Endothelial cell of umbilical vein (primary cell): ENCODE measurements at regions not wholly inside any gene's neighbourhood (a gene's known extent, or its start where the extent isn't known, plus 50 kb on each side); places are given as distances from the start of the nearest gene placed in this dataset.

Experiments used
- BruUV-seq: library from RNA; stranded (reverse); fragments of 400-500 nt; replicated peaks from 2 replicates; lab custom pipeline; 2021; lab: Mats Ljungman, UMichigan
- CTCF ChIA-PET: fragments of 300-600, 350-600 bp; sonication (Branson Sonifier 250); formaldehyde crosslinking; loops from one replicate; lab custom pipeline; 2021; ENCODE audit warnings: antibody characterized with exemption, inconsistent platforms; lab: Charles Lee
- POLR2A ChIA-PET: fragments of 300-600, 350-600 bp; sonication (Branson Sonifier 250); formaldehyde crosslinking; loops from one replicate; lab custom pipeline; 2021; ENCODE audit warnings: antibody characterized with exemption, inconsistent platforms; lab: Charles Lee
- DNase-seq: peaks from one replicate; pipeline ENCODE4 v3.0.0-alpha.2; 2011; ENCODE audit warnings: low read depth, low spot score
- FAIRE-seq: peaks from 2 replicates; lab custom pipeline; 2011; peaks lifted over from hg19 to GRCh38; lab: Jason Lieb, UNC
- H2AFZ ChIP-seq: 2 replicates; pipeline ENCODE4 v1.6.0; 2012; ENCODE audit warnings: low read depth, low read length, control low read depth, inconsistent platforms
- H3K27ac ChIP-seq: 2 replicates; pipeline ENCODE4 v1.5.1; 2011; ENCODE audit warnings: low read depth, mild to moderate bottlenecking, control low read depth, low read length, moderate library complexity; ENCODE audit not compliant: insufficient read depth
- H3K27me3 ChIP-seq, 2 experiments: 2 replicates each; pipeline versions ENCODE4 v1.6.0 to v1.6.1; 2011; ENCODE audit warnings: low read length in 2 of 2, mixed read lengths in 1 of 2; ENCODE audit not compliant: control insufficient read depth in 2 of 2, insufficient read depth in 2 of 2
- H3K36me3 ChIP-seq, 2 experiments: 2 replicates in 1 of 2; 3 replicates in 1 of 2; pipeline ENCODE4 v1.5.1; 2011; ENCODE audit warnings: low read length in 2 of 2, mild to moderate bottlenecking in 1 of 2, moderate library complexity in 1 of 2; ENCODE audit not compliant: control insufficient read depth in 2 of 2, insufficient read depth in 2 of 2; ENCODE audit errors: extremely low read depth in 1 of 2
- H3K4me1 ChIP-seq: 3 replicates; pipeline ENCODE4 v1.5.1; 2011; ENCODE audit warnings: mild to moderate bottlenecking, low read length; ENCODE audit not compliant: control insufficient read depth, insufficient read depth; ENCODE audit errors: extremely low read depth
- H3K4me2 ChIP-seq: 2 replicates; pipeline ENCODE4 v1.6.1; 2011; ENCODE audit warnings: low read length, control low read depth, mixed read lengths; ENCODE audit not compliant: insufficient read depth
- H3K4me3 ChIP-seq, 3 experiments: fragments of 200-600 bp in 1 of 3; sonication (generic), shearing (Covaris generic) in 1 of 3; replicated peaks in 1 of 3; 2 replicates each; pipeline ENCODE4 v1.5.1; 2011 to 2016; ENCODE audit warnings: control low read depth in 3 of 3, low read length in 3 of 3, mild to moderate bottlenecking in 2 of 3, inconsistent platforms in 1 of 3, low read depth in 1 of 3, moderate library complexity in 1 of 3; ENCODE audit not compliant: insufficient read depth in 1 of 3
- H3K79me2 ChIP-seq: 2 replicates; pipeline ENCODE4 v1.6.0; 2012; ENCODE audit warnings: low read length, inconsistent platforms; ENCODE audit not compliant: control insufficient read depth, insufficient read depth
- H3K9ac ChIP-seq: replicated peaks from 2 replicates; pipeline ENCODE3; 2011; ENCODE audit warnings: low read length, control low read depth; ENCODE audit not compliant: insufficient read depth; ENCODE audit errors: extremely low read depth
- H3K9me1 ChIP-seq: replicated peaks from 3 replicates; pipeline ENCODE4 v1.6.0; 2011; ENCODE audit warnings: mild to moderate bottlenecking, low read length; ENCODE audit not compliant: control insufficient read depth, insufficient read depth; ENCODE audit errors: extremely low read depth
- H3K9me3 ChIP-seq: replicated peaks from 2 replicates; pipeline ENCODE4 v1.5.1; 2012; ENCODE audit warnings: low read length, inconsistent platforms; ENCODE audit not compliant: control insufficient read depth, insufficient read depth
- H4K20me1 ChIP-seq: replicated peaks from 2 replicates; pipeline ENCODE3; 2011; ENCODE audit warnings: mild to moderate bottlenecking, low read length; ENCODE audit not compliant: control insufficient read depth, insufficient read depth; ENCODE audit errors: extremely low read depth
- CTCF ChIP-seq, 2 donors: IDR thresholded peaks; 1 replicate in 1 of 2; 2 replicates in 1 of 2; pipeline ENCODE4 v1.5.1; 2011; ENCODE audit warnings: low read length in 2 of 2, mild to moderate bottlenecking in 2 of 2, moderate library complexity in 2 of 2, control low read depth in 1 of 2, inconsistent platforms in 1 of 2, low read depth in 1 of 2; ENCODE audit not compliant: insufficient read depth in 1 of 2; ENCODE audit errors: extremely low read depth in 1 of 2
- EZH2 ChIP-seq: IDR thresholded peaks from 2 replicates; pipeline ENCODE4 v1.6.1; 2012; ENCODE audit warnings: borderline replicate concordance, low read depth, mild to moderate bottlenecking, moderate library complexity, low read length, inconsistent platforms; ENCODE audit not compliant: severe bottlenecking
- FOS ChIP-seq: IDR thresholded peaks from 2 replicates; pipeline ENCODE4 v1.6.1; 2011; ENCODE audit warnings: mild to moderate bottlenecking, low read length, moderate library complexity, borderline replicate concordance; ENCODE audit not compliant: insufficient read depth
- GATA2 ChIP-seq: IDR thresholded peaks from 2 replicates; pipeline ENCODE4 v1.7.0; 2011; ENCODE audit warnings: low read depth, mild to moderate bottlenecking, moderate library complexity, mixed read lengths, low read length; ENCODE audit not compliant: insufficient read length, insufficient read depth
- JUN ChIP-seq: IDR thresholded peaks from 2 replicates; pipeline ENCODE4 v1.6.1; 2011; ENCODE audit warnings: borderline replicate concordance, low read depth; ENCODE audit not compliant: insufficient read length, insufficient read depth
- MAX ChIP-seq: IDR thresholded peaks from 2 replicates; pipeline ENCODE4 v1.6.1; 2011; ENCODE audit not compliant: insufficient read depth, insufficient read length
- MYC ChIP-seq: IDR thresholded peaks from one replicate; pipeline ENCODE4 v1.6.1; 2011; ENCODE audit warnings: mild to moderate bottlenecking, low read depth, low read length
- POLR2A ChIP-seq: IDR thresholded peaks from 2 replicates; pipeline ENCODE4 v1.6.1; 2012; ENCODE audit warnings: low read depth, mild to moderate bottlenecking, control low read depth, low read length
- POLR2AphosphoS5 ChIP-seq: IDR thresholded peaks from 2 replicates; pipeline ENCODE4 v1.6.1; 2012; ENCODE audit warnings: low read depth, mild to moderate bottlenecking, control low read depth, low read length, moderate library complexity; ENCODE audit not compliant: insufficient read depth
- dilution Hi-C: fragments of 300-500 bp; cut with MboI; formaldehyde crosslinking; loops from one replicate; pipeline ENCODE4 v1.15.0; 2019; ENCODE audit warnings: low sequenced_read_pairs; ENCODE audit not compliant: extremely low pct_ligation_motif_present
- intact Hi-C: fragments of 100-400 bp; cut with micrococcal nuclease; formaldehyde crosslinking; loops from one replicate; pipeline ENCODE4 v1.10.0; 2022

GRCh38 chr14:44803239-44803905, 158.4 kb downstream of the KLHL28 start:
- intact Hi-C loops (no loop called here), dilution Hi-C loops (no loop called here)
- Histone ChIP-seq H2AFZ (no peak overlapping the region), H3K27me3 (no peaks in the 10 kb centered on the region), H3K36me3 (no peaks in the 10 kb centered on the region), H3K79me2 (no peaks in the 10 kb centered on the region), H3K4me1 (no peaks in the 10 kb centered on the region), H3K4me2 (no peak overlapping the region), H3K9me1 (no peaks in the 10 kb centered on the region), H3K9me3 (no peaks in the 10 kb centered on the region), H3K4me3 (no peak overlapping the region), H3K9ac (no peak overlapping the region), H4K20me1 (no peaks in the 10 kb centered on the region), H3K27ac (no peak overlapping the region)
- ChIA-PET CTCF (interaction anchor here (0.6 kb wide), 1 partner anchor 8 kb away, joined by 3 read pairs; no protein-coding TSS in a partner anchor), POLR2A (no interaction called here)
- peak; percentile 53 for DNase-seq
- peak; percentile 73 for FAIRE-seq
- TF ChIP-seq FOS, result no peak
- no peak for TF ChIP-seq MYC
- peak; percentile 26 to 29 for TF ChIP-seq CTCF (IDR thresholded peaks at IDR 0.05; ENCODE audit: extremely low read depth in 1 of 2, insufficient read depth in 1 of 2, low read depth in 1 of 2, low read length in 2 of 2)
- BruUV-seq, result no TSS peak

- DNase-seq, result no peak
- H3K79me2 ChIP-seq, result no peaks in the 10 kb centered on the region
- H3K9me3 ChIP-seq, result no peaks in the 10 kb centered on the region
- no peaks in the 10 kb centered on the region for H4K20me1 ChIP-seq
- ChIA-PET POLR2A (no interaction called here), CTCF (no interaction called here)
- dilution Hi-C loops, result no loop called here
- H3K4me3 ChIP-seq, result no peak overlapping the region
- no peak overlapping the region for H2AFZ ChIP-seq
- H3K27ac ChIP-seq, result no peak overlapping the region
- intact Hi-C loops, result no loop called here
- no peak for FAIRE-seq
- H3K9me1 ChIP-seq, result no peaks in the 10 kb centered on the region
- no TSS peak for BruUV-seq
- H3K4me2 ChIP-seq, result no peak overlapping the region
- no peak overlapping the region for H3K9ac ChIP-seq
- TF ChIP-seq CTCF (IDR thresholded peaks at IDR 0.05; ENCODE audit: extremely low read depth in 1 of 2, insufficient read depth in 1 of 2, low read depth in 1 of 2, low read length in 2 of 2), result no peak
- no peak for TF ChIP-seq MYC
- no peak for TF ChIP-seq MAX
- TF ChIP-seq POLR2A, result no peak
- no peak for TF ChIP-seq JUN
- TF ChIP-seq POLR2AphosphoS5, result no peak
- no peak for TF ChIP-seq EZH2
- no peak for TF ChIP-seq FOS
- no peak for TF ChIP-seq GATA2
- H3K27me3 ChIP-seq, result no peaks in the 10 kb centered on the region
- H3K36me3 ChIP-seq, result no peaks in the 10 kb centered on the region
- H3K4me1 ChIP-seq, result no peaks in the 10 kb centered on the region
These were observed 163.1 kb downstream of the KLHL28 start for GRCh38 chr14:44798386-44799242.
